H9 (cell line): ENCODE measurements at regions not wholly inside any gene's neighbourhood (a gene's known extent, or its start where the extent isn't known, plus 50 kb on each side); places are given as distances from the start of the nearest gene placed in this dataset.

Source experiments
- DNase-seq: peaks from one replicate; pipeline ENCODE4 v3.0.0-alpha.2; 2017
- H2AFZ ChIP-seq: one replicate; pipeline ENCODE4 v1.6.1; 2013; ENCODE audit warnings: mild to moderate bottlenecking, low read length, control low read depth, moderate library complexity
- H2AK5ac ChIP-seq: 2 replicates; pipeline ENCODE4 v1.6.1; 2013; ENCODE audit warnings: low read length, control low read depth, mixed read lengths; ENCODE audit not compliant: insufficient read length
- H2BK120ac ChIP-seq: one replicate; pipeline ENCODE4 v1.6.1; 2013; ENCODE audit warnings: low read depth, mild to moderate bottlenecking, low read length, control low read depth, inconsistent platforms; ENCODE audit not compliant: poor library complexity, severe bottlenecking
- H2BK12ac ChIP-seq: 2 replicates; pipeline ENCODE4 v1.6.1; 2013; ENCODE audit warnings: low read length, control low read depth, mixed read lengths, low read depth; ENCODE audit not compliant: insufficient read length
- H2BK15ac ChIP-seq: 2 replicates; pipeline ENCODE4 v1.6.1; 2013; ENCODE audit warnings: low read depth, low read length, control low read depth
- H2BK20ac ChIP-seq: one replicate; pipeline ENCODE4 v1.6.1; 2013; ENCODE audit warnings: low read depth, mild to moderate bottlenecking, low read length, control low read depth, inconsistent platforms; ENCODE audit not compliant: poor library complexity, severe bottlenecking
- H2BK5ac ChIP-seq: 2 replicates; pipeline ENCODE4 v1.6.1; 2013; ENCODE audit warnings: low read length, control low read depth, mixed read lengths; ENCODE audit not compliant: insufficient read length
- H3K14ac ChIP-seq: 2 replicates; pipeline ENCODE4 v1.6.1; 2013; ENCODE audit warnings: low read length, control low read depth; ENCODE audit not compliant: insufficient read depth
- H3K18ac ChIP-seq: 2 replicates; pipeline ENCODE4 v1.6.1; 2013; ENCODE audit warnings: low read depth, mild to moderate bottlenecking, mixed read lengths, low read length, control low read depth; ENCODE audit not compliant: insufficient read length
- H3K23ac ChIP-seq: 2 replicates; pipeline ENCODE4 v1.6.1; 2013; ENCODE audit warnings: low read length, control low read depth, mixed read lengths, low read depth; ENCODE audit not compliant: insufficient read length
- H3K23me2 ChIP-seq: 2 replicates; pipeline ENCODE4 v1.6.1; 2013; ENCODE audit warnings: low read depth, mild to moderate bottlenecking, mixed read lengths, low read length, control low read depth; ENCODE audit not compliant: insufficient read length, poor library complexity, severe bottlenecking
- H3K27ac ChIP-seq: 2 replicates; pipeline ENCODE4 v1.5.1; 2013; ENCODE audit warnings: low read length, control low read depth, mixed read lengths, low read depth; ENCODE audit not compliant: insufficient read length
- H3K27me3 ChIP-seq: 2 replicates; pipeline ENCODE4 v1.6.1; 2013; ENCODE audit warnings: low read length, control low read depth, inconsistent platforms; ENCODE audit not compliant: insufficient read depth
- H3K4ac ChIP-seq: 2 replicates; pipeline ENCODE4 v1.6.1; 2013; ENCODE audit warnings: low read depth, mild to moderate bottlenecking, control low read depth, inconsistent platforms, low read length, moderate library complexity
- H3K4me1 ChIP-seq: 2 replicates; pipeline ENCODE4 v1.6.1; 2013; ENCODE audit warnings: low read length, control low read depth, inconsistent platforms; ENCODE audit not compliant: insufficient read depth
- H3K4me2 ChIP-seq: 2 replicates; pipeline ENCODE4 v1.6.1; 2013; ENCODE audit warnings: low read length, control low read depth, mixed read lengths; ENCODE audit not compliant: insufficient read length, insufficient read depth
- H3K56ac ChIP-seq: 2 replicates; pipeline ENCODE4 v1.6.1; 2013; ENCODE audit warnings: low read depth, mild to moderate bottlenecking, mixed read lengths, low read length, control low read depth; ENCODE audit not compliant: insufficient read length
- H3K79me1 ChIP-seq: 2 replicates; pipeline ENCODE4 v1.6.1; 2013; ENCODE audit warnings: low read depth, mild to moderate bottlenecking, moderate library complexity, low read length, control low read depth, inconsistent platforms; ENCODE audit not compliant: insufficient read depth, poor library complexity, severe bottlenecking
- H3K79me2 ChIP-seq: 2 replicates; pipeline ENCODE4 v1.6.1; 2013; ENCODE audit warnings: low read length, control low read depth, inconsistent platforms; ENCODE audit not compliant: insufficient read depth
- H3K9ac ChIP-seq: 2 replicates; pipeline ENCODE4 v1.6.1; 2013; ENCODE audit warnings: low read length, control low read depth, mixed read lengths; ENCODE audit not compliant: insufficient read length; ENCODE audit errors: extremely low read depth
- H3K9me3 ChIP-seq: one replicate; pipeline ENCODE4 v1.6.1; 2013; ENCODE audit warnings: low read depth, low read length, inconsistent platforms; ENCODE audit not compliant: control insufficient read depth
- H3T11ph ChIP-seq: one replicate; pipeline ENCODE4 v1.6.1; 2013; ENCODE audit warnings: mild to moderate bottlenecking, low read length, control low read depth, inconsistent platforms
- H4K20me1 ChIP-seq: one replicate; pipeline ENCODE4 v1.6.1; 2013; ENCODE audit not compliant: control insufficient read depth, insufficient read length, insufficient read depth
- H4K5ac ChIP-seq: 2 replicates; pipeline ENCODE4 v1.6.1; 2013; ENCODE audit warnings: low read depth, mild to moderate bottlenecking, mixed read lengths, low read length, control low read depth; ENCODE audit not compliant: insufficient read length
- H4K8ac ChIP-seq: replicated peaks from 2 replicates; pipeline ENCODE4 v1.6.1; 2013; ENCODE audit warnings: low read length, control low read depth, mixed read lengths, low read depth; ENCODE audit not compliant: insufficient read length
- H4K91ac ChIP-seq: 2 replicates; pipeline ENCODE4 v1.6.1; 2013; ENCODE audit warnings: low read depth, mild to moderate bottlenecking, moderate library complexity, mixed read lengths, low read length, control low read depth; ENCODE audit not compliant: insufficient read length
- H3K27ac Mint-ChIP-seq, 3 experiments: 2 replicates in 2 of 3; 3 replicates in 1 of 3; pipeline ENCODE4 v1.8.0; 2020 to 2021; ENCODE audit warnings: mixed read lengths in 3 of 3, mild to moderate bottlenecking in 1 of 3, moderate library complexity in 1 of 3
- H3K27me3 Mint-ChIP-seq: 2 replicates; pipeline ENCODE4 v1.8.0; 2021; ENCODE audit warnings: low read depth, mild to moderate bottlenecking, moderate library complexity, mixed read lengths
- H3K36me3 Mint-ChIP-seq, 3 experiments: 2 replicates in 2 of 3; 3 replicates in 1 of 3; pipeline ENCODE4 v1.8.0; 2020 to 2021; ENCODE audit warnings: low read depth in 3 of 3, mixed read lengths in 3 of 3; ENCODE audit not compliant: insufficient read depth in 1 of 3
- H3K4me1 Mint-ChIP-seq, 2 experiments: 2 replicates each; pipeline ENCODE4 v1.8.0; 2020; ENCODE audit warnings: mixed read lengths in 2 of 2
- H3K4me3 Mint-ChIP-seq, 2 experiments: 2 replicates in 1 of 2; 3 replicates in 1 of 2; pipeline ENCODE4 v1.8.0; 2020 to 2021; ENCODE audit warnings: mild to moderate bottlenecking in 2 of 2, mixed read lengths in 2 of 2, moderate library complexity in 1 of 2
- H3K9me3 Mint-ChIP-seq, 2 experiments: 2 replicates in 1 of 2; 3 replicates in 1 of 2; pipeline ENCODE4 v1.8.0; 2020; ENCODE audit warnings: mild to moderate bottlenecking in 2 of 2, mixed read lengths in 2 of 2, moderate library complexity in 1 of 2
- CTCF ChIP-seq: fragments of 200-600 bp; sonication (generic); conservative IDR thresholded peaks from 3 replicates; pipeline ENCODE4 v1.8.0; 2021; ENCODE audit warnings: antibody characterized with exemption, mild to moderate bottlenecking
- WGBS: extraction: QIAGEN DNeasy Blood & Tissue Kit; methylation state at CpG from one replicate; pipeline ENCODE4 v1.1.7; 2013; ENCODE audit warnings: missing lambda C conversion rate, low lambda C conversion rate, mixed read lengths; ENCODE audit not compliant: insufficient read length; ENCODE audit errors: extremely low coverage; 5-methylcytosine and 5-hydroxymethylcytosine counted together

GRCh38 chr1:170277985-170278384, 132.2 kb downstream of the NTMT2 start:
- no peaks in the 10 kb centered on the region; a peak in 1 of 5 replicates for H3K9me3 Mint-ChIP-seq
- Histone ChIP-seq H3K79me1 (no peaks in the 10 kb centered on the region), H3K9me3 (no peaks in the 10 kb centered on the region), H3K79me2 (no peaks in the 10 kb centered on the region), H3K14ac (no peak overlapping the region), H3K27ac (no peak overlapping the region), H2AK5ac (no peak overlapping the region), H2AFZ (no peak overlapping the region), H4K20me1 (no peaks in the 10 kb centered on the region), H3K27me3 (no peaks in the 10 kb centered on the region), H3K9ac (no peak overlapping the region), H4K5ac (no peak overlapping the region), H3K23ac (no peak overlapping the region), H2BK5ac (no peak overlapping the region), H3K4me1 (peaks cover 3% of the 10 kb centered on the region; the same call in 1 of the 2 replicates), H3K4ac (no peak overlapping the region), H2BK20ac (no peak overlapping the region), H2BK15ac (no peak overlapping the region), H2BK120ac (no peak overlapping the region), H3K56ac (no peak overlapping the region), H3K4me2 (no peak overlapping the region), H2BK12ac (no peak overlapping the region), H3T11ph (no peak overlapping the region), H4K8ac (no peak overlapping the region), H3K18ac (no peak overlapping the region), H4K91ac (no peak overlapping the region), H3K23me2 (no peaks in the 10 kb centered on the region)
- H3K4me3 Mint-ChIP-seq = no peak overlapping the region
- no peak overlapping the region for H3K27ac Mint-ChIP-seq
- peaks cover 4% of the 10 kb centered on the region; the same call in 1 of the 2 replicates for H3K27me3 Mint-ChIP-seq
- no peaks in the 10 kb centered on the region for H3K36me3 Mint-ChIP-seq
- TF ChIP-seq CTCF = no peak
- WGBS = no CpG with 5 or more reads among the region's 2 CpGs
- peaks cover 5 to 9% of the 10 kb centered on the region in 2 experiments for H3K4me1 Mint-ChIP-seq
- no peak for DNase-seq
